DMS53 (cell line): ENCODE measurements at regions not wholly inside any gene's neighbourhood (a gene's known extent, or its start where the extent isn't known, plus 50 kb on each side); places are given as distances from the start of the nearest gene placed in this dataset.

Experiments used
- DNase-seq: peaks from one replicate; lab custom pipeline; 2025; lab: John Stamatoyannopoulos, UW

- DNase-seq: no peak
Observed at GRCh38 chr1:81156887-81157286, 643.8 kb upstream of the ADGRL2 start.

GRCh38 chr1:81155131-81155530, 645.6 kb upstream of the ADGRL2 start:
- no peak for DNase-seq

- DNase-seq: no peak
Observed at GRCh38 chr1:81151206-81151605, 649.5 kb upstream of the ADGRL2 start.

GRCh38 chr1:81149649-81150325, 650.9 kb upstream of the ADGRL2 start:
- no peak for DNase-seq

GRCh38 chr1:81144240-81144825, 656.4 kb upstream of the ADGRL2 start:
- DNase-seq: no peak

GRCh38 chr1:81142099-81142826, 658.5 kb upstream of the ADGRL2 start:
- no peak for DNase-seq

GRCh38 chr1:81135524-81135923, 665.2 kb upstream of the ADGRL2 start:
- no peak for DNase-seq

GRCh38 chr1:81129776-81130175, 671.0 kb upstream of the ADGRL2 start:
- no peak for DNase-seq

GRCh38 chr1:81129366-81129765, 671.4 kb upstream of the ADGRL2 start:
- DNase-seq: no peak

GRCh38 chr1:81128079-81128478, 672.7 kb upstream of the ADGRL2 start:
- no peak for DNase-seq

GRCh38 chr1:81126989-81127581, 673.6 kb upstream of the ADGRL2 start:
- no peak for DNase-seq

GRCh38 chr1:81125672-81126071, 675.1 kb upstream of the ADGRL2 start:
- DNase-seq: no peak

- DNase-seq: no peak
Observed at GRCh38 chr1:81121306-81121705, 679.4 kb upstream of the ADGRL2 start.

- no peak for DNase-seq
Observed at GRCh38 chr1:81119319-81119718, 681.4 kb upstream of the ADGRL2 start.

- no peak for DNase-seq
Observed at GRCh38 chr1:81118550-81118949, 682.2 kb upstream of the ADGRL2 start.

GRCh38 chr1:81115422-81115821, 685.3 kb upstream of the ADGRL2 start:
- peak; percentile 20 for DNase-seq

GRCh38 chr1:81114191-81114590, 686.5 kb upstream of the ADGRL2 start:
- DNase-seq: no peak

- DNase-seq: no peak
Observed at GRCh38 chr1:81113688-81114087, 687.0 kb upstream of the ADGRL2 start.

- no peak for DNase-seq
Observed at GRCh38 chr1:81111818-81112217, 688.9 kb upstream of the ADGRL2 start.

- no peak for DNase-seq
Observed at GRCh38 chr1:81109038-81109437, 691.7 kb upstream of the ADGRL2 start.

- DNase-seq: no peak
Observed at GRCh38 chr1:81097860-81098259, 702.9 kb upstream of the ADGRL2 start.

- no peak for DNase-seq
Observed at GRCh38 chr1:81073580-81073979, 727.2 kb upstream of the ADGRL2 start.
